ENCODE measurements at regions not wholly inside any gene's neighbourhood (a gene's known extent, or its start where the extent isn't known, plus 50 kb on each side); places are given as distances from the start of the nearest gene placed in this dataset.
"Not testable (repeated sequence)": the region's sequence is repeated elsewhere in the genome, so short reads cannot be mapped to it uniquely, and the experiment has no call there.

DNA sequence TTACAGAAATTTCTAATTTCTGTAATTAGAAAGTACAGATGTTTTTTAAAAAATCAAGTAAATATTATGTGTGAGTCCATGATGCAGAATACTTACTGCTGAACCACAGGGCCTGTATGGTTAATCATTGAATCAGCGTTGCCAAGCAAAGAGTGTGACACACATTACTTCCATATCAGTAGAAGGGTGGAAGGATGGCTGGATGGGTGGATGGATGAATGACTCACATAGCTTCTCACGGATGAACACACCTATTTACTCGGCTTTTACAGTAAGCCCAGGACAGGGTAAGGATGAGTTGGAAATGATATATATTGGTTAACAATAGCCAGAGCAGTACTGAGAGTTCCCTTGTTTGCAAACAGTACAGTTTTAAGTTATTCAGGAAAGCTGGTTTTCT lies 495.9 kb upstream of the RBFOX1 start:
- no peak for DNase-seq

DNA sequence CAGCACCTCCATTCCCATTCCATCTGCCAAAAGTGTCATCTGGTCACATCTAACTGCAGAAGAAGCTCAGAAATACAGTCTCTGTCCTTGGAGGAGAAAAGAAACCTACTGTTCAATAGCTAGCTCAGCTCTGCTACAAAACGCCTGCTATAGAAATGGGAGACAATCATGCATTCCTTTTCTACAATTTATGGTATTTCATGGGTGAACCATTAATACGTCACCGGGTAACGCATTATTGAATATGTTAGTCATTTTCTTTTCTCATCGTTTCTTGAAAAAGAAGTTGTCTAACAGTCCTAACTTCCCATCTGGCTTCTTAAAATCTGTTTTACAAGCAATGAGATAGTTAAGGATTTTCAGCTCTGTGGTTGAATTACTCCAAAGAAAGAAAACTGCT lies 496.7 kb upstream of the RBFOX1 start:
- DNase-seq, result no peak

DNA sequence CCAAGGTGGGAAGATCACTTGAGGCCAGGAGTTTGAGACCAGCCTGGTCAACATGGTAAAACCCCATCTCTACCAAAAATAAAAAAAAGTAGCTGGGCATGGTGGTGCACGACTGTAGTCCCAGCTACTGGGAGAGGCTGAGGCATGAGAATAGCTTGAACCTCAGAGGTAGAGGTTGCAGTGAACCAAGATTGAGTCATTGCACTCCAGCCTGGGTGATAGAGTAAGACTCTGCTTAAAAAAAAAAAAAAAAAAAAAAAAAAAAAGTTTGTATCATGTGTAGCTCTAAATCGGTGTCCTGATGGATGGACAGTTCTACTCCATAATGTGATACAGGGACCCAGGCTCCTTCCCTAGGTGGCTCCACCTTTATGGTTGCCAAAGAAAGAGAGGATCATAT lies 497.1 kb upstream of the RBFOX1 start:
- no peak for DNase-seq

DNA sequence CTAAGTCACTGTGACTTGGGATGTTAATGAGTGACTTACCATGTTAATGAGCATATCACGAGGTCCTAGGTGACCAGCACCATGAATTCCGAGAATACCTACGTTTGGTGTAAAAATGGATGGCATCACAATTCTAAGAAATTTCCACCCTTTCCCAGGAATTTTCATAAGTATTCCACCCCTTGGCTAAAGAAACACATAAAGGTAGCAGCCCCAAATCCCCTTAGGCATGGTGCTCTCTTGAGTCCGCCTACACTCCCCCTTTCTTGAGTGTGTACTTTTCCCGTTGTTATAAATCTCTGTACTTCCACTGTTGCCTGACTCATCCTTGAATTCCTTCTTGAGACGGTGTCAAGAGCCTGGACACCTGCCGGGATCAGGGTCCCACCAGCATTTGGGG lies 504.0 kb upstream of the RBFOX1 start:
- no peak for DNase-seq

DNA sequence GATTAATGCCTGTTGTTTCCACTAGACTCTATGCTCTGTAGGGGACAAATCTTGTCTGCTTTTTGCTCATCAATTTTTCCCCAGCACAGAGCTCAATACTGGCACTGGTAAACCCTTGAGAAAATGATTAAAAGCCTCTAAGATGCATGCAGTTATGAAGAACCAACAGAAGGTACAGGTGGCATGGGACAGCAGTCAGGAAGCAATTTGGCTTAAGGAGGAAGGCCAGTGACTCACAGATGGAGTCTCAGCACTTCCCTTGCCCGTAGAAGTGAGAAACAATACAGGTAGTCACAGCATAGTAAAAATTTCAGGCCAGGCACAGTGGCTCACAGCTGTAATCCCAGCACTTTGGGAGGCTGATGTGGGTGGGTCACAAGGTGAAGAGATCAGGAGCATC lies 504.7 kb upstream of the RBFOX1 start:
- no peak for DNase-seq

DNA sequence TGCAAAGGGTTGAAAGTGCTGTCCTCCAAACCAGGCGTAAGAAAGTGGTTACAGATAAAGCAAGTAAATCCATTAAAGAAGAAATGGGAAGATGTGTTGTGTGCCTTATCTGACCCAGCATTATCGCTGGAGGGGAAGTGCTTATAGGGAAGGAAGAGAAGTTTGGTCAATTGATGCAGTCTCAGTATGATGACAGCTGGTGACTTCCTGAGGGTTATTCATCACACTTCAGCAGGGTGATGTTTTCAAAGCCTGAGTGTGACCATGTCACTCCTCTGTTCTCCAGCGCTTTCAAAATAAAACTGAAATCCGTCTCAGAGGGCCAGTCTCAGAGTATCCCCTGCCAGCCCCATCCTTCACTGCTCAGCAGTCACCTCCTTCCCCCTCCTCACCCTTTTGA lies 505.4 kb upstream of the RBFOX1 start:
- no peak for DNase-seq

DNA sequence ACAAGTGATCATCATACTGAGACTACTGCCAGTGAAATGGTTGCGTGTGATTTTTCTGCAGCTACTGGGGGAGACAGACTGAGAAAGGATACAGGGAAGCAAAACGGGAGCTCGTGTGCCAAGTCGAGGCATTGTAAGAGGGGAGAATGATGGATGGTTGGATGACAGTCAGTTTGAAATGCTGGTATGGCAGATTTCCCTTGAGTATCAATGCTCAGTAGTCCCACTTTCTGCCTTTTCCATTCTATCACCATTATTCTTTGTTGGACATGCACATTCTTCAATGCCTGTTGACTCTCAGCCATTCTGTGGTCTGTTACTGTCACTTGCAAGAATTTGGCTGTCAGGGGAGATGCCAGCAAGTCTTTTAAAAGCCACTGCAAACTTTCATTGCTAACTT lies 510.6 kb upstream of the RBFOX1 start:
- no peak for DNase-seq

DNA sequence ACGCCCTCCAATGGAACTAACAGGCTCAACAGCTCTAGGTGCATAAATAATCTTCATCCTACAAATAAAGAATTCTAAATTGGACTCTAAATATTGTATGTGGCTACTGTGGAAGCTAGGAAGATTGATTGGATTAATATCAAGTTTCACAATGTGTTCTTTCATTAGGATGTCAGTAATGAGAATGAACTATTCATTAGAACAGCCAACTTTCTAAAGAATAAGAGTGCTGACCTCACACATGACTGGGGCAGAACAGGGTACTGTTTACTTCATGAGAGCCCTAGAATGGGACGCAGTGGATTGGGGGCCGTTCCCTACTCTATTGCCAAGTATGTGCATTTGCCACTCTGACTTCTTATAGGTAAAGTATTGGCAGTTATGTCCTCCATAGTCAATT lies 528.2 kb upstream of the RBFOX1 start:
- no peak for DNase-seq

DNA sequence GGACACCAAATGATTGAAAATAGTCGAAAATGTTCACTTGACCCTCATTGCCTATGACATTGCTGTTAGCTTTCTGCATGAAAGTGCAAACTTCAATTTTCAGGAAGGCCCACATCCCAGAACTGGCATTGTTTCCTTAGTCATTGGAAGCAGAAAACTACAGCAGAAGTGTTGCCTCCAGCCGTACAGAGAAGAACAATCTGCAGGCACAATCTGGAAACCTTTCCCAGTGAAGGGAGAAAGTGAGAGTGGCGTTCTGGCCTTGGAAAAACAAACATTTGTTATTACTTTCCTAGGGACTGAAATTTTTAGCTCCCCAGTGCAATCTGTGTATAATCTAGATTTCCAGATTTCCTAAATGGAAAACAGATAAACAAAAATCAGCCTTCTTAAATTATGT lies 529.5 kb upstream of the RBFOX1 start:
- DNase-seq, result no peak

DNA sequence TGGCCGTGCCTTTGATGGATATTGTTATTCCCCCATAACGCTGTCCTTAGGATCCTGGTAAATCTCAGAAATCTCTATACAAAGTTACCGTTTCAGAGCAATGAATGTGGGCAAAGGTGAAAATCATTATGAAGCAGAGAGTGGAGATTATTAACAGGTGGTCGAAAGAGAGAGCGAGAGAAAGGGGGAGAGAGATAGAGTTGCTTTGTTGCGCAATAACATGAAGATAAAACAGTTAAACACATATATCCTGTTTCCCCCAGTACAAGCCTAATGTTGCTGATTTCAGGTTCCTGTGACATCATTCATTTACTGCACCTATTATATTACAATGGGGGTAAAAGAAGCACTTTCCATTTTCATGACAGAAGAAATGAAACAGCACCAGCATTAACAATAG lies 535.4 kb upstream of the RBFOX1 start:
- no peak for DNase-seq

DNA sequence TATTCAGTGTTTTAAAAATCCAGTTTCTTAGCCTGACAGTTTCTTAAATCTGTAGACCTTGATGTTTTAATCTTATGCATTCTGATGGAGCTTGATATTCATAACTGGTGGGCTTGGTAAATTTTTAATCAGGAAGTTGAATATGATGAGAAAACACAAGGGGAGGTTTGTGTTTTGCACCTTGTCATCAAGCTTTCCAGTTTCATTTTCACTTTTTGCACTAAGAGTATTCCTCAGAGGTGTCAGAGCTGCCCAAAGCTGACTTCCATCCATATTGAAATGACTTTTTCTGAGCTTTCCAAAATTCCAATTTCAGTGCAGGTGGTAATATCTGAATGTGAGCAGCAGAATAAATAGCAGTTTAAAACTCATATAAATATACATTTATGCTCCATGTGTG lies 555.0 kb upstream of the RBFOX1 start:
- DNase-seq, result no peak

DNA sequence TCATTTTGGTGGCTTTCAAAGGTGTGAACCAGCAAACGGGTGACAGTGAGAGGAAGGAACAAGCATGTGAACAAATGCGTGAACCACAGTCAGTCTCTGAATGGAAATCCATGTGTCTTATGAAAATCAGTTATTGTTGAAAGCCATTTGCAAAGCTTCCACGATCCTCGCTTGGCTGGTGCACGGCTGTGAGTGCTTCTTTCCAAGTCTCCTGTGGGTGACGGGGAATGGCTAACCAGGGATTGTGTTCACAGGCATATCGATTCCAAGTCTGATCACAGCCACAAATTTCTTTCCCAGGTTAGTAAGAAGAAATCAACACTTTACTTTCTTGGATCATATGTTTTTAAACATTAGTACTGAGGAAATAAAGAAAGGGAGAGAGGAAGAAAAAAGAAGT lies 556.9 kb upstream of the RBFOX1 start:
- DNase-seq, result no peak

DNA sequence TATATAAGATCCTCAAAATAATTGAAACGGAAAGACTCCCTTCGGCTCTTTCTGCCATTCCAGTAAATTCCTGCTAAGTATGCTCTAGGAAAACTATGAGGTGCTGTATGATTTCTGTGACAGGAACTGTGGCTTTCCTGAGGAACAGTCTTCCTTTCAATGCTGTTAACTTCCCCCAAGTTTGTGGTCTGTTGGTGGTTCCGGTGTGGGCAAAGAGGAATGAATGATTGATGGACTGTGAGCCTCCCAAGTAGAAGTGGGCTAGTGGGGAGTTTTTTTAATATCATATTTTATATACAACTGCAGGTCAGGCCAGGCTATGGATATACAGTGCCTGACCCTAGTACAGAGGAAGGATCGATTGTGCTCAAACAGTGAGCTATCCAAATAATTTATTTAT lies 560.7 kb upstream of the RBFOX1 start:
- no peak for DNase-seq

DNA sequence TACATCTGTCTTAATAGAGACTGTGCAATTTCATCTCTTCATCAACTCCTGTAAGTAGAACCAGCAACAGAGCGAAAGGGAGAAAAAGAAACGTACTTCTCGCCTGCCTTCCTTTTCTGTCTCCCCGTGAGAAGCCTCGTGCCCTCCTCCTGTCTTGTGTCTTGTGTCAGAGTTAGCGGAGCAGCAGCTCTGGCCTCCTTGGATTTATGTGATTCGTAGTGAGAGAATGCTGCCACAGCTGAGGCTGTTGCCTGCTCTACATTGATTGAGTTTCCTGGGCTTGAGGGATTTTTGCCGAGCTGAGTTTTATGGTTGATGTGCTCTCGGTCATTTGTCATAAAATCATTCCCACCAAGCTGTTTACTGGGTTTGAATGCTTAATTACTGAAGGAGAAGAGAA lies 579.1 kb upstream of the RBFOX1 start:
- no peak for DNase-seq

DNA sequence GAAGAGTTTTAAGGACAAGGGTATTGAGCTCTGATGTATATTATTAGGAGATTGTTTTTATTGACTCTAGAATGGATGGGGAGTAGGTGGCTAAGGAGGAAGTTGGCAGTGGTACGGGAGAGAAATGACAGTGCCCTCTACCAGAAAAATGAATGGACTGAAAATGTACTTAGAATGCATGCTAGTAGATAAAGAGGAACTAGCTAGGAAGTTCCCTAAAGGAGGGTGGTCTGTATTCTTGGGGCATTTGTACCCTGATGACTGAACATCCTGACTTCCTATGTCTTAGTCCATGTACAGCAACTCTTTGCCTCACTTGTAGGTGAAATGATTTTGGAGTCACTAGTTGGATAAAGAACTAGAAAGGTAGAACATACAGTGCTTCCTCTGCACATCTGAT lies 581.5 kb upstream of the RBFOX1 start:
- no peak for DNase-seq

DNA sequence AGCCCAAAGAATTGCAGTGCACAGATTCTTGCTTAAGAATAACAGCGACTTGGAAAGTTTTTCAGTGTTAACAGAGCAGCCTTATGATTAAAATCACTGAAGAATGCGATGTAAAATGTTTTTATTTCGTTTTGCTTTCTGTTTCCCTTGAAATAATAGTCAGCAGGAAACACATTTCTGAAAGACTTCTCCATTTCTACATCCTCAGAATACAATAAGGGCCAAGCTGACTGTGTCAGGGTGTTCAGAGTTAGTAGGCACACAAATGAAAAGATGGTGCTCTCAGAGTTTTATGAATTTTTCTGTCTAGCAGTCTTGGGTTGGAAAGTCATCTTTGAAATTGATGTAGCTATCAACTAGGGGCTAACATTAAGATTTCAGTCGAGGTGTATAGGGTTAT lies 582.9 kb upstream of the RBFOX1 start:
- no peak for DNase-seq

DNA sequence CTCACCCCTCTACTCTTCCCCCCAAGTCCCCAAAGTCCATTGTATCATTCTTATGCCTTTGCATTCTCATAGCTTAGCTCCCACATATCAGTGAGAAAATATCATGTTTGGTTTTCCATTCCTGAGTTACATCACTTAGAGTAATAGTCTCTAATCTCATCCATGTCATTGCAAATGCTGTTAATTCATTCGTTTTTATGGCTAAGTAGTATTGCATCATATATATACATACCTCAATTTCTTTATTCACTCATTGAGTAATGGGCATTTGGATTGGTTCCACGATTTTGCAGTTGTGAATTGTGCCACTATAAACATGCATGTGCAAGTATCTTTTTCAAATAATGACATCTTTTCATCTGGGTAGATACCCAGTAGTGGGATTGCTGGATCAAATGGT lies 596.3 kb upstream of the RBFOX1 start:
- not testable (repeated sequence) for DNase-seq

DNA sequence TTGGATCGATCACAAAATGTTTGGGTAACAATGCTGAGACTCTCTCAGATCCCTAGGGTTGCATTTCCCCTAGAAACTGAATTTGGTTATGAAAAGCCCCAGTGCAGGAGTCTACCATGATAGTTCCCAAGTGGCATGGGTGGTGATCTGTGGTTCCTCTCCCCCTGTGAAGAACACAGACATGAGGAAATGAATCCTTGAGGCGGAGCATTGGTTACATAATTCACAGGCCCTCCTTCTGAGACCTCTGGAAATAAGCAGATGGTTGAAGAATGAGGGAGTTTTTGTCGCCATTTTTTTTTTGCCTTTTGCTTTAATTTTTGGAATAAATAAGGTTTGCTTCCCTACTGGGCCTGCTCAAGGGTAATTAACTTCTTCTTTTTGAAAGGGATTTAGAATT lies 597.0 kb upstream of the RBFOX1 start:
- no peak for DNase-seq

DNA sequence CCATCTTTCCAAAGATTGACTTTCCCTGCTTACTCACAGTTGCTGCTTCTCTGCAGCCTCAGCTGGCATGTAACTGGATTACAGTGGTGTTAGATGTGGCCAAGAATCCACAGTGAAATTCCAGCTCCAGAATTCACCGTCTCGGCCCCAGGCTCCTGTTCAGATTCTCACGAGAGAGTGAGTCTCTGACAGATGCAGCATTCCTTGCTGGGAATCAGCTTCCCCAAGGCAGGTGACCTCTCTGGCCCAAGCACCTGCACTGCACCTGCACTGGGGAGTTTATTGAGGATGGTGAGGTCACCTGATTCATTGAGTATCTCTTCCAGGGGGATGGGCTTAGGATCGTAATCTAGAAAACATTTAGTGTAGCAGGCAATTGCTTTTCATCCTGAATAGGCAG lies 600.5 kb upstream of the RBFOX1 start:
- no peak for DNase-seq

DNA sequence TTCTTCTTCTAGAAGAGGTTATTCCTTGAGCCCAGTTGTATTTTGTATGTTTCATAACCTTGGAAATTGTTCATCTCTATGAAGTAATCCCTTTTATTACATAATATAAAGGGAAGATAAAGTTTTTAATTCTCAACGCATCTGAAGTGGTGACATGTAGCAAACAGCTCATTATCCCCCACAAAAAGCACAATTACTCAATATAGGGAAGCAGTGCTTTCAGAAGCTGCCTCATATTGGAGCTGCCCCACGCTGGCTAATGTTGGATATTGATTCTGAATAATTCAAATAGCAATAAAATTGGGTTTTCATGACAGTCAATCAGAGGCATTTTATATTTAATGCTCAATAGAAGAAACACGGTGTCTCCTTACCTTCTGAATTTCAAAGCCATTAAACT lies 604.3 kb upstream of the RBFOX1 start:
- no peak for DNase-seq

DNA sequence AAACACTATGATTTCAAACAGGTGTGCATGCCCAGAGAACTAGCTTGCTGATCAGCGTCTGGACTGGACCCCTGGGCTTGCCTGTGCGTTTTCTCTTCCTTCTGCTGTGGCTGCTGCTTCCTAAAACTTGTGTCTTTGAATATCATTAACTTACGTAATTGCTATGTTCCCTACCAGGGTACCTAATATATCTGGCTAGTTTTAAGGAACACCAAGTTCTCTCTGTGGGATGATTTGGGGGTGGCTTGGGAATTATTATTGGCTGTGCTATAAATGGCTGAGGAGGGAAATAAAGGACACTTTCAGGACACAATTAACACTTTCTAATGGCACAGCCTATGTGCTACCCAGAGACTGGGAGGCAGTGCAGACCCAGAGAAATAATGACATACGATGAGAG lies 606.0 kb upstream of the RBFOX1 start:
- DNase-seq, result no peak

DNA sequence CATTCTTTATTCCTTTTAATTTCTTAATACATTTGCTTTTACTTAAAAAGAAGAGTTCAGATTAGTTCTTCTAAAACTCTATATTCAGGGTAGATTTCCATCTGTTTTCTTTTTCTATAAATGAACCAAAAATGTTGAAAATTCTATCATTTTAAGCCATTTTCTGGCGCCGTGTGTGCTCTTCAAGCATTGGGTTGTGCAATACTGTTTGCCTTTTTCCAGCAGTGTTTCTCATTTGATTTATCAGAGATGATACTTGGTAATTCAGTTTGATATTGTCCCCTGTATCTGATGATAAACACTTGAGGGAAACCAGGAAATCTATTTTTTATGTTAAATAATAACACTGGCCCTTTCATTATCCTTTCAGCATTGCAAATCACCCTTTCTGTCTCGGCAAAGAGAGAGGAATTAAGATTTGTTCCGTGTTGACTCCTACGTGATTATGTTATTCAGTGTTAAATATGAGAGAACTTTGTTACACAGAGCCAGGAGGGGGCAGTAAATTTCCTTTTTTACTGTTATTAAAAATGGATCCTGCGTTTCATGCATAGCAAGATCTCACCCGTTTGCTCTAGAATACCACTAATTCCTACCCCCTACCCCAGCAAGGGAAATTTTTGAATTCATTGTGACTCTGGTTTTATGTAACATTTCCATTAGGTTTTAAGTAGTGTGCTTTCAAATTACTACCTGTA lies 606.9 kb upstream of the RBFOX1 start:
- DNase-seq, result no peak

DNA sequence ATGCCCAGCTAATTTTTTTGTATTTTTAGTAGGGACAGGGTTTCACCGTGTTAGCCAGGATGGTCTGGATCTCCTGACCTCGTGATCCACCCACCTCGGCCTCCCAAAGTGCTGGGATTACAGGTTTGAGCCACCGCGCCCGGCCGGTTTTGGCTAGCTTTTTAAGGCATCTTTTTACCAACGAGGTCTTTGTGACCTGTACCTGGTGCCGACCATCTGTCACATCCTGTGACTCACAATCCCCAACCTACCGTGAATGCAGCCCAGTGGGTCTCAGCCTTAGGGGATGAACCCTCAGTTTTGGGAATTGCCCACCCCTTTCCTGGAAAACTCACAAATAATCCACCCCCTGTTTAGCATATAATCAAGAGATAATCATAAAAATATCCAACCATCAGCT lies 607.4 kb upstream of the RBFOX1 start:
- DNase-seq, result not testable (repeated sequence)

DNA sequence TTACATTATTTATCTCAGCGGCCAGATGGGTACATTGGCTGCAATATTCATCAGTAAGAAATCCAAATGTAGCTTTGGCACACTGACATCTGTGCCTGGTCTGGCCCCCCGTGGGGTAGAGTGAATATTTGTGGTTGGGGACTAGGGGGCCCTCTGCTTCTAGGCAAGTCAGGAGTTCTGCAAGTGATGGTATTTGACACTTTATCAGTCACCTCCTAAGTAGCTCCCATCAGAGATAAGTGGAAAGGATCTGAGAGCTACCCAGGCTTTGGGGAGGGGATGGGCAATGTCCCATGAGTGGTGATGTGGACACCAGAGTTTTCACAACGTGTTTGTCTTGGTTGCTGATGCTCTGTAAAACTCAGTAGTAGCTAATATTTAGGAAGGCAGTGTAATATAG lies 609.9 kb upstream of the RBFOX1 start:
- no peak for DNase-seq

DNA sequence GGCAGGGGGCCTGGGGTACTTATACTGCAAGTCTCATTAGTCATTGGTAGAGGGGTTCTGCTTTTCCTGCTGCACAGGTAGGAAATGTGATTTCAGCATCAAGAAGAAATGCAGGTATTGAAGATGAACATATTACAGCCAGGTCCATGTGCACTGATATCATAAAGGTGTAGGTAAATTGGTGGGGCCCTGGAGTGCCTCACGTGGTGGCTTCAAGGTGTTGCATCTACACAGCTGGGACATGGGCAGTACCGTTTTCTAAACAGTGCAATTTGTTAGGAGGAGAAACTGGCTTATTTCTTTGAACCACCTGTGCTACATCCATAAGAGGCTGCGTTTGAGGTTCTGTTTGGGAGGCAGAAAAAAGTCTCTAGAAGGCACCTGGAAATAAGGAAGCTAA lies 618.1 kb upstream of the RBFOX1 start:
- DNase-seq, result no peak

DNA sequence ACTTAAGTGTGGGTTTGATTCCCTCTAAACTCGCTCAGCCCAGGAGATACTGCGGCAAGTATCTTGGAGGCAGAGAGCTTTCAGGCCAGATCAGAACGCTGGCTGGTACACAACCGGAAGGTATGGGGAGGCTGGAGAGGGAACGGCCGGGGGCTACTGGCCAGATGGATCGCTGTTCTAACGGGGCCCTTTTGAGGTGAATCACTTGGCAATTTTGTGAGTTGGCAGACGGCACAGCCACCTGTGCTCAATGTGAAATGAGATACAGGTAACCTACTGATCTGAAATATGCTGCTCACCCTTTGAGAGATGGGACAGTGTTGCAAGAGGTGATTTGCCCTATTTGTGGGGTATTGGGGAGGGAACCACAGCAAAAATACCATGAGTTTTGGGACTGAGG lies 622.9 kb upstream of the RBFOX1 start:
- DNase-seq, result no peak

Measured in DMS53 (cell line).